Peyer's patch (tissue), 4 donors: ENCODE measurements at regions not wholly inside any gene's neighbourhood (a gene's known extent, or its start where the extent isn't known, plus 50 kb on each side); places are given as distances from the start of the nearest gene placed in this dataset.

Experiments
- POLR2A ChIP-seq, 2 donors: fragments of 450-650 bp; IDR thresholded peaks; one replicate each; pipeline ENCODE4 v1.5.1; 2017; ENCODE audit warnings: antibody characterized with exemption in 2 of 2, mild to moderate bottlenecking in 2 of 2, moderate library complexity in 2 of 2
- TF ChIP-seq, protein P1 (sequence below), 6 experiments: fragments of 450-650 bp in 4 of 6; fragments of 200-600 bp in 2 of 6; sonication (generic) in 1 of 6; IDR thresholded peaks; one replicate each; pipeline ENCODE4 v1.5.1; 2017 to 2019; ENCODE audit warnings: antibody characterized with exemption in 6 of 6, mild to moderate bottlenecking in 3 of 6, moderate library complexity in 1 of 6

GRCh38 chr14:97210202-97210601 is 413.0 kb downstream of the VRK1 start:
- TF ChIP-seq, protein P1, sequence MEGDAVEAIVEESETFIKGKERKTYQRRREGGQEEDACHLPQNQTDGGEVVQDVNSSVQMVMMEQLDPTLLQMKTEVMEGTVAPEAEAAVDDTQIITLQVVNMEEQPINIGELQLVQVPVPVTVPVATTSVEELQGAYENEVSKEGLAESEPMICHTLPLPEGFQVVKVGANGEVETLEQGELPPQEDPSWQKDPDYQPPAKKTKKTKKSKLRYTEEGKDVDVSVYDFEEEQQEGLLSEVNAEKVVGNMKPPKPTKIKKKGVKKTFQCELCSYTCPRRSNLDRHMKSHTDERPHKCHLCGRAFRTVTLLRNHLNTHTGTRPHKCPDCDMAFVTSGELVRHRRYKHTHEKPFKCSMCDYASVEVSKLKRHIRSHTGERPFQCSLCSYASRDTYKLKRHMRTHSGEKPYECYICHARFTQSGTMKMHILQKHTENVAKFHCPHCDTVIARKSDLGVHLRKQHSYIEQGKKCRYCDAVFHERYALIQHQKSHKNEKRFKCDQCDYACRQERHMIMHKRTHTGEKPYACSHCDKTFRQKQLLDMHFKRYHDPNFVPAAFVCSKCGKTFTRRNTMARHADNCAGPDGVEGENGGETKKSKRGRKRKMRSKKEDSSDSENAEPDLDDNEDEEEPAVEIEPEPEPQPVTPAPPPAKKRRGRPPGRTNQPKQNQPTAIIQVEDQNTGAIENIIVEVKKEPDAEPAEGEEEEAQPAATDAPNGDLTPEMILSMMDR (IDR thresholded peaks at IDR 0.05), result no peak
- TF ChIP-seq POLR2A (IDR thresholded peaks at IDR 0.05), result no peak
